ENCODE measurements at regions not wholly inside any gene's neighbourhood (a gene's known extent, or its start where the extent isn't known, plus 50 kb on each side); places are given as distances from the start of the nearest gene placed in this dataset.

DNA sequence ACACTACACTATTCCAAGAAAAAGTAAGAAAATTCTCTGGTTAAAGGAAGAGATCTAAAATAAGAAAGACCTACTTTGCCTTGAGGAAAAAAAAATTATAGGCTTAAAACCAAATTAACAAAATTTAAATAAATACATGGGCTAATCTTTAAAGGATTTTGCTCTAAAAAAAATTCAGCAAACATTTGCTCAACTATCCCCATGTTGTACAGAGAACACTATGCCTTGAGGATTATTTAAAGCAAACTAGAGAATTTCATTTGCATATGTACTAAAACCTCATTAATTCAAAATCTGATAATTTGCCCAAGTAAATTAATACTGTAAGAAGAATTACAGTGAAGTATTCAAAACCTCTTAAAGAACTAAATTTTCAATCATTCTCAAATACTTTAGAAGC lies 71.6 kb upstream of the KCNIP4 start:
- TF ChIP-seq POLR2A (IDR thresholded peaks at IDR 0.05; ENCODE audit: low read depth, low read length) (no peak), EZH2 (IDR thresholded peaks at IDR 0.05; ENCODE audit: borderline replicate concordance, low read depth, low read length, severe bottlenecking) (no peak), POLR2AphosphoS5 (IDR thresholded peaks at IDR 0.05; ENCODE audit: insufficient read depth, low read depth, low read length) (no peak), GATA2 (IDR thresholded peaks at IDR 0.05; ENCODE audit: insufficient read depth, insufficient read length, low read depth, low read length) (no peak)
- CTCF ChIA-PET, result no interaction called here
- Histone ChIP-seq H3K9ac (replicated peaks; ENCODE audit: extremely low read depth, insufficient read depth, low read length) (no peak overlapping the region), H3K4me2 (ENCODE audit: insufficient read depth, low read length) (no peak overlapping the region), H3K9me3 (replicated peaks; ENCODE audit: control insufficient read depth, insufficient read depth, low read length) (peaks cover 2% of the 10 kb centered on the region), H3K4me3 (replicated peaks in 1 of 3; ENCODE audit: insufficient read depth in 1 of 3, low read depth in 1 of 3, low read length in 3 of 3) (no peak overlapping the region), H3K27me3 (ENCODE audit: control insufficient read depth in 2 of 2, insufficient read depth in 2 of 2, low read length in 2 of 2) (no peaks in the 10 kb centered on the region), H3K36me3 (ENCODE audit: control insufficient read depth in 2 of 2, extremely low read depth in 1 of 2, insufficient read depth in 2 of 2, low read length in 2 of 2) (no peaks in the 10 kb centered on the region), H2AFZ (ENCODE audit: low read depth, low read length) (no peak overlapping the region), H3K27ac (ENCODE audit: insufficient read depth, low read depth, low read length) (no peak overlapping the region), H3K4me1 (ENCODE audit: control insufficient read depth, extremely low read depth, insufficient read depth, low read length) (no peaks in the 10 kb centered on the region), H3K9me1 (replicated peaks; ENCODE audit: control insufficient read depth, extremely low read depth, insufficient read depth, low read length) (no peaks in the 10 kb centered on the region), H3K79me2 (ENCODE audit: control insufficient read depth, insufficient read depth, low read length) (no peaks in the 10 kb centered on the region), H4K20me1 (replicated peaks; ENCODE audit: control insufficient read depth, extremely low read depth, insufficient read depth, low read length) (no peaks in the 10 kb centered on the region)
- intact Hi-C loops (cut with micrococcal nuclease) (no loop called here), dilution Hi-C loops (cut with MboI; ENCODE audit: extremely low pct_ligation_motif_present, low sequenced_read_pairs) (no loop called here)
- BruUV-seq (replicated peaks), result no TSS peak
- POLR2A ChIA-PET, result no interaction called here
- DNase-seq (ENCODE audit: low read depth, low spot score) (no peak), FAIRE-seq (no peak)

GRCh38 chr4:22019676-22020075 lies 71.1 kb upstream of the KCNIP4 start:
- TF ChIP-seq MYC (IDR thresholded peaks at IDR 0.05; ENCODE audit: low read depth, low read length) (no peak), JUN (IDR thresholded peaks at IDR 0.05; ENCODE audit: borderline replicate concordance, insufficient read depth, insufficient read length, low read depth) (no peak)
- POLR2A ChIA-PET, result no interaction called here
- H3K4me3 ChIP-seq (replicated peaks in 1 of 3; ENCODE audit: insufficient read depth in 1 of 3, low read depth in 1 of 3, low read length in 3 of 3), result no peak overlapping the region
- peaks cover 2% of the 10 kb centered on the region for H3K9me3 ChIP-seq (replicated peaks; ENCODE audit: control insufficient read depth, insufficient read depth, low read length)
- no peaks in the 10 kb centered on the region for H4K20me1 ChIP-seq (replicated peaks; ENCODE audit: control insufficient read depth, extremely low read depth, insufficient read depth, low read length)
- dilution Hi-C loops (cut with MboI; ENCODE audit: extremely low pct_ligation_motif_present, low sequenced_read_pairs), result no loop called here
- no TSS peak for BruUV-seq (replicated peaks)
- no peak overlapping the region for H3K27ac ChIP-seq (ENCODE audit: insufficient read depth, low read depth, low read length)
- no peaks in the 10 kb centered on the region for H3K36me3 ChIP-seq (ENCODE audit: control insufficient read depth in 2 of 2, extremely low read depth in 1 of 2, insufficient read depth in 2 of 2, low read length in 2 of 2)
- DNase-seq (ENCODE audit: low read depth, low spot score) (no peak), FAIRE-seq (no peak)
- H3K4me2 ChIP-seq (ENCODE audit: insufficient read depth, low read length), result no peak overlapping the region
- H3K79me2 ChIP-seq (ENCODE audit: control insufficient read depth, insufficient read depth, low read length), result no peaks in the 10 kb centered on the region
- H3K27me3 ChIP-seq (ENCODE audit: control insufficient read depth in 2 of 2, insufficient read depth in 2 of 2, low read length in 2 of 2), result no peaks in the 10 kb centered on the region
- no peak overlapping the region for H3K9ac ChIP-seq (replicated peaks; ENCODE audit: extremely low read depth, insufficient read depth, low read length)
- no peak overlapping the region for H2AFZ ChIP-seq (ENCODE audit: low read depth, low read length)
- intact Hi-C loops (cut with micrococcal nuclease), result no loop called here
- CTCF ChIA-PET, result no interaction called here
- H3K4me1 ChIP-seq (ENCODE audit: control insufficient read depth, extremely low read depth, insufficient read depth, low read length), result no peaks in the 10 kb centered on the region
- no peaks in the 10 kb centered on the region for H3K9me1 ChIP-seq (replicated peaks; ENCODE audit: control insufficient read depth, extremely low read depth, insufficient read depth, low read length)

Data from endothelial cell of umbilical vein (primary cell).